Bone marrow (tissue), 2 donors: ENCODE measurements at regions not wholly inside any gene's neighbourhood (a gene's known extent, or its start where the extent isn't known, plus 50 kb on each side); places are given as distances from the start of the nearest gene placed in this dataset.
"Not testable (repeated sequence)": the region's sequence is repeated elsewhere in the genome, so short reads cannot be mapped to it uniquely, and the experiment has no call there.

Source experiments
- DNase-seq, 2 donors: peaks; one replicate each; lab custom pipeline; 2025; lab: John Stamatoyannopoulos, UW

- no peak for DNase-seq
Observed at GRCh38 chr12:131511803-131512561, 198.9 kb upstream of the SFSWAP start.

- no peak for DNase-seq
Observed at GRCh38 chr12:131513606-131514005, 197.3 kb upstream of the SFSWAP start.

DNA sequence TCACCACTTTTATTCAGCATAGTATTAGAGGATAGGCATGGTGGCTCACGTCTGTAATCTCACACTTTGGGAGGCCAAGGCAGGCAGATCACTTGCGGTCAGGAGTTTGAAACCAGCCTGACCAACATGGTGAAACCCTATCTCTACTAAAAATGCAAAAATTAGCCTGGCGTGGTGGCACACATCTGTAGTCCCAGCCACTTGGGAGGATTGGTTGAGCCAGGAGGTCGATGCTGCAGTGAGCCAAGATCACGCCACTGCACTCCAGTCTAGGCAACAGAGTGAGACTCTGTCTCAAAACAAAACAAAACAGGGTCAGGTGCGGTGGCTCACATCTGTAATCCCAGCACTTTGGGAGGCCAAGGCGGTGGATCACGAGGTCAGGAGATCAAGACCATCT is 190.3 kb upstream of the SFSWAP start:
- not testable (repeated sequence) for DNase-seq

DNA sequence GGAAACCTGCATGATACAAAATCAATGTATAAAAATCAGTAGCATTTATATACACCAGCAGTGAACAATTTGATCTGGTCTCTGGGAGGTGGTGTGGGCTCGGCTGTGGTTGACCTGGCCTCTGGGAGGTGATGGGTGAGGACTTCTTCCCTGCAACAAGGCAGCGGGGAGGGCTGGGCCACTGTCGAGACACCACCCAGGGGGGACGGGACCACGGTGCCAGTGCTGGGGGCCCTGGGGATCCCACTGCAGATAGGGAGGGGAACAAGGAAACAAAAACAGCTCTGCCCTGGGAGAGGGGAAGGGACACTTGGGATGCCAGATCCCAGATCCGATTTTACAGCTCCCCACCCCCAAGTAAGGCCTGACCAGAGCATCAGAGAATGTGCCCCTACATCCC is 189.6 kb upstream of the SFSWAP start:
- DNase-seq: no peak

- no peak for DNase-seq
Observed at GRCh38 chr12:131525795-131526508, 184.9 kb upstream of the SFSWAP start.

DNA sequence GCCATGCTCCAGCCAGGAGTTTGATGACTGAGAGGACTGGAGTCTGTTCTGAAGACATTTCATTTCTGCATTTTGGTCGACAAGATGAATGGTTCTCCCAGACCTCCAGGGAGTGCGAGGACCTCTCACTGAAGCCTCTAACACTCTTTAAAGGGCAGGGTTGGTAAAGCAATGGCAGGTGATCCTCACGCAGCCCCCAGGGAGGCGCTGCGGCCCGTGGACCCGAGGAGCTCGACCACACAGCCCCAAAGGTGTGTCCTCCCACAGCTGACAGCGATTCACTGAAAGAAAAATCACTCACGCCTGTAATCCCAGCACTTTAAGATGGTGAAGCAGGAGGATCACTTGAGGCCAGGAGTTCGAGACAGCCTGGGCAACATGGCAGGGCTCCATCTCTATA is 183.8 kb upstream of the SFSWAP start:
- no peak for DNase-seq

DNA sequence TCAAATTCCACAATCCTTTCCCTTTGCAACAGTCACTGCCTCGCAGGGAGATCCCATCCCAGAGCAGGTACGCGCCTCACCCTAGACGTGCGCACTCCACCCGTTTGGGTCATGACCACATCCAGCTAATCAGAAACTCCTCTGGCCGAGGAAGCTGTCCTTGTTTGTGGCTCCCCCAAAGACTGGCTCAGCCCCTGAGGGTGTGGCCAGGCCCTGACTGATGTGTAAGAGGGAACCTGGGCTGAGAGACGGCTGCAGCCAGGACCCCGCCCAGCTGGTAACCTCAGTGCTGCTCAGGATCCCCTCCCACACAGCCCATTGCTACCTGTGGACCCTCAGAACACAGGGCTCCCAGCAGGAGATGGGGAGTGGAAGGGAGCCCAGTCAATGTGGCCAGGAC is 183.2 kb upstream of the SFSWAP start:
- no peak for DNase-seq

DNA sequence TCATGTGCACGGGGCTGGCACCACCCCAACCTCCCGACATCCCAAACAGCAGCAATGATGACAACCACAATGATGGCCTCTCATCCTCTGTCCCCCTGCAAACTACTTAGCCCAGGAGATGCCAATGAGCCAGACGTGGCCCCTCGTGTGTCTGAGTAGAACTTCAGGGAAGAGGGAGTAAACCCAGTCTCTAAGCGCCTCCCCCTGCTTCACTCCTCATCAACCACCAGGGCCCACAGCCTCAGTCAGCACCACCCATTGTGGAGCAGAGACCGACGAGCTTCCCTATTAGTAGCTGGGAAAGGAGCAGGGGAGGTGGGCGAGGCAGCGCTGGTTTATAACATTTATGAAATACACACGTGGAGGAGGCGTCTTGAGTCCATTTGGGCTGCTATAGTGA is 182.7 kb upstream of the SFSWAP start:
- no peak for DNase-seq

DNA sequence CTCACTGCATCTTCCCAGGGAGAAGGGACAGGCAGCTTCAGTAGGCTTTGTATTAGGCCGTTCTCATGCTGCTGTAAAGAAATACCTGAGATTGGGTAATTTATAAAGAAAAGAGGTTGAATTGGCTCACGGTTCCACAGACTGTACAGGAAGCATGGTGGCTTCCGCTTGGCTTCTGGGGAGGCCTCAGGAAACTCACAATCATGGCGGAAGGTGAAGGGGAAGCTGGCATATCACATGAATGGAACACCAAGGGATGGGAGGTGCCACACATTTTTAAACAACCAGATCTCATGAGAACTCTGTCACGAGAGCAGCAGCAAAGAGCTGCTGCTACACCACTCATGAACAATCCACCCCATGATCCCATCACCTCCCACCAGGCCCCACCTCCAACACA is 182.2 kb upstream of the SFSWAP start:
- DNase-seq: no peak

GRCh38 chr12:131529196-131530040 is 181.5 kb upstream of the SFSWAP start:
- DNase-seq: no peak

GRCh38 chr12:131530041-131530332 is 180.9 kb upstream of the SFSWAP start:
- no peak for DNase-seq

DNA sequence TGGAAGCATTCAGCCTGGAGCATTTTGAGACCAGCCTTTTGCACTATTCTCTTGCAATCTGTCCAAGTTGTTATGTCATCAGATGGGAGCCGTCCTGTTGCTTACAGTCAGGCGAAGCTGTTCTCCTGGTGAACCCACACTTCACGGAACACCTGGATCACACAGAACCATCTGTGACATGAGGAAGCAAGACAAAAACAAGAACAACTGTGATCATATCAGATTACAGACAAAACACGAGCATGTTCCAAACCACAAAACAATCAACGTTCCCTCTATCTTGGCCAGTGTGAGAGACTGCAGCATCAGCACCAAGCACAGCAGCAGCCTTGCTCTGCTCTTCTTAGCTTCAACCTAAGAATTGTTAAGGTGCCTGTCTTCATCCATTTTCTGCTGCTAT is 180.5 kb upstream of the SFSWAP start:
- DNase-seq: no peak

DNA sequence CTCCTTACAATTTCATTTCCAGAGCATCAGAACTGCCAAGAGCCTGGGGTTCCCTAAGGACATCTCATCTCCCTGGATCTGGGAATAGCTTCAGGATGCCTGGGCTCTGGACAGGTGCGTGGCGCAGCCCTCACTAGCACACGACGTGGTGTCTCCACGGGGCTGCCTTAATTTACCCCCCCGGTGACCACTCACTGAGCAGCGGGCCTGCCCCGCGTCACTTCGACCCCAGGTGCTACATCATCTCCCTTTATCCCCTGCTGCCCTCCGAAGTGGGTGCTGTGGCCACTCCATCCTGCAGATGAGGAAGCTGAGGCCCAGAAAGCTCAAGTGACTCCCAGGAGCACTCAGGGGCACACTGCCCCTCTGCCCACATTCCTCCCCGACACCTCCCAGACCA is 177.8 kb upstream of the SFSWAP start:
- DNase-seq: no peak

DNA sequence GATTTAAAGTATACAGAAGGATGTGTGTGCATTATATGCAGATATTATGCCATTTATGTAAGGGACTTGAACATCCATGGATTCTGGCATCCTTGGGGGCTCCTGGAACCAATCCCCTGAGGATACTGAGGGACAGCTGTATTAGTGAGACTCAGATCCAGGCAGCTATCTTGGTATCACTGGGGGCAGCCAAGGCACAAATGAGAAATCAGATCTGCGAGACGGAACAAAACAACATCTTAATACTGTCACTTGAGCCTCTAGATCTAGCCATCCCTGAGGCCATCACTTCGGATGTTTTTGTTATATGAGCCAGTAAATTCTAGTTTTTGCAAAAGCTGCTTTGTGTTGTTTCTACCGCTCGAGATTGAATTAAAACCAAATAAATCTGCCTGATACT is 175.1 kb upstream of the SFSWAP start:
- DNase-seq: no peak

GRCh38 chr12:131536337-131536736 is 174.6 kb upstream of the SFSWAP start:
- DNase-seq: no peak

DNA sequence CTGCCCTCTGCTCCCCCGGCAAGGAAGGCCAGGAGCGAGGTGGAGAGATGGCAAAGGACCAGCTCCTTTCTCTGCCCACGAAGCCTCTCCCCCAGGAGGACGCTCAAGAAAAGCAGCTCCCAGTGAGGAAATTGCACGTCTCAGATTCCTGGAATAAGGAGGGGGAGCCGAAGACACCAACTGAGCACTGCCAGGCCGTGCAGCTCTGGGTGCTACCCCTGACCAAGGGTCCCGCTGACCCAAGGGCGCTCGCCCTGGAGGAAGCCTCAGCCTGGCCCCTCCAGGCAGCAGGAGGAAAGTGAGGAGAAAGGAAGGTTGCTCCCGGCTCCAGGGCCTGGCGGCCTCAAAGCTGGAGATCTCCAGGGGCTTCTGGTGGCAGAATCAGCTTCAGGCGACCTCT is 174.1 kb upstream of the SFSWAP start:
- DNase-seq: no peak

DNA sequence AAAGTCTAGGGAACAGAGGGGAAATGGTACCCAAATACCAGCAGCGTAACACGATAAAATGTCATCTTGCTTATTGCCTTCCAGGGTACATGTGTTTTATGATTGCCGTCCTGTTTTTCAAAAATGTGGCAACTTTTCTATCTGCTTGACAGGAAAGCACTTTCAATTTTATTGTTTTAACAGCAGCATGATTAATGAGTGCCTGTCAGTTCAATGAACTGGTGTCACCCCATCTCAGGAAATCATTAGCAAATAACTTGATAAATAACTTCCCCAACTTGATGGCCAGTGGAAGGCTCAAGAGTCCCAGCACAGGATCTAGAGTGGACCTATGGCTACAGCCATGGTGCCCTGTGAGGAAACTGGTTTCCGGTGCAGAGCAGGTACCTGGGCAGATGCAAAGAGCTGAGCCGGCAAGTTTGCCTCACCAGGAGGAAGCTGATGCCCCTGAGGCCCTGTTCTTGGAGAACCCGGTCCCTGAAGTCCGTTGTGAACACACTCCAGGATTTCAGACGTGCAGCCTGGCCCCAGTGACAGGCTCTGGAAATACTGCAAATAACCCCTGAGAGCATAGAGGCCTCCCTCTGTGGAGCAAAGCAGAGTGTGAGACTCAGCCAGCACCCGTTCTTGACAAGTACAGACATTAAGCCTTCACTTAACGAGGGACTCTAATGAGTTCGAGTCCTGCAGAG is 173.5 kb upstream of the SFSWAP start:
- DNase-seq: no peak

GRCh38 chr12:131539381-131539780 is 171.5 kb upstream of the SFSWAP start:
- no peak for DNase-seq

DNA sequence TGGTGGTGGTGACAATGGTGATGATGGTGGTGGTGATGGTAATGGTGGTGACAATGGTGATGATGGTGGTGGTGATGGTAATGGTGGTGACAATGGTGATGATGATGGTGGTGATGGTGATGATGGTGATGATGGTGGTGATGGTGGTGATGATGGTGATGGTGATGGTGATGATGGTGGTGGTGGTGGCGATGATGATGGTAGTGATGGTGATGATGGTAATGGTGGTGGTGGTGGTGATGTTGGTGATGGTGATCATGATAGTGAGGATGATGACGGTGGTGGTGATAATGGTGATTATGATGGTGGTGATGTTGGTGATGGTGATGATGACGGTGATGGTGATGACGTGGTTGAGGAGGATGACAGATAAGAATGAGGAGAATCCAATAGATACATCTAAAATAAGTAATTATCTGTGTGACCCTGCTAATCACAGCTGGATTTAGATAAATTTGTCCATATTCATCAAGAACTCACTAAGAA is 170.7 kb upstream of the SFSWAP start:
- DNase-seq: no peak

GRCh38 chr12:131541512-131541911 is 169.4 kb upstream of the SFSWAP start:
- not testable (repeated sequence) for DNase-seq

DNA sequence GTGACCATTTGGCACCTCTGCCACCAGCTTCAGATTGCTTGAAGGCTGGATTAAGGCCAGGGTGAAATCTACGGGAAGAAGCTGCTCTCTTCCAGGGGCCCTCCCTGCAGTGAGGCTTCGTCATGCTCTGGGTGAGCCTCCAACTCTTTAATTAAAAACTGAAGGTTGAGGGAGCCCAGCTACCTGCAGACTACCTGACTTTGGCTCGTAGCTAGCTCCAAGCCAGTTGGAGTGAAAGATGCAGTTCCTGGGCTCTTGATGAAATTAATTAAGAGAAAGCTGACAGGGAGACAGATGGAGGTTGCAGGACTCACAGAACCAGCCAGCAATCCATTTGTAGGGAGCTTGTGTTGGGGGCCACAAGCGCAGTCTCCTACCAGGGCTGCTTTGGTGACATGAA is 168.5 kb upstream of the SFSWAP start:
- no peak for DNase-seq

DNA sequence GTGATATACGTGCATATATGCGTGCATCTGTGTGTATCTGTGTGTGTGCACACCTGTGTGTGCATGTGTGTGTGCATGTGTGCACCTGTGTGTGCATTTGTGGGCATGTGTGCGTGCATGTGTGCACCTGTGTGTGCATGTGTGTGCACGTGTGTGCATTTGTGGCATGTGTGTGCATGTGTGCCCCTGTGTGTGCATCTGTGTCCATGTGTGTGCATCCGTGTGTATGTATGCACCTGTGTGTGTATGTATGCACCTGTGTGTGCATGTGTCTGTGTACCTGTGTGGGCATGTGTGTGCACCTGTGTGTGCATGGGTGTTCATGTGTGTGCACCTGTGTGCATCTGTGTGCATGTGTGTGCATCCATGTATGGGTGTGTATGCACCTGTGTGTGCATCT is 167.8 kb upstream of the SFSWAP start:
- no peak for DNase-seq
